Tibial nerve (tissue), 4 donors: ENCODE measurements at regions not wholly inside any gene's neighbourhood (a gene's known extent, or its start where the extent isn't known, plus 50 kb on each side); places are given as distances from the start of the nearest gene placed in this dataset.

Experiments
- EP300 ChIP-seq, 2 donors: sonication (generic); formaldehyde crosslinking; IDR thresholded peaks; one replicate each; pipeline ENCODE4 v1.6.1; 2017; ENCODE audit warnings: antibody characterized with exemption in 2 of 2, mild to moderate bottlenecking in 1 of 2
- POLR2A ChIP-seq, 2 donors: fragments of 450-650 bp; IDR thresholded peaks; one replicate each; pipeline ENCODE4 v1.6.1; 2017; ENCODE audit warnings: antibody characterized with exemption in 2 of 2, mild to moderate bottlenecking in 2 of 2, moderate library complexity in 2 of 2
- TF ChIP-seq, protein P1 (sequence below), 5 experiments: fragments of 200-600 bp in 3 of 5; fragments of 450-650 bp in 2 of 5; sonication (generic) in 3 of 5; IDR thresholded peaks; one replicate each; pipeline ENCODE4 v1.5.1; 2016 to 2019; ENCODE audit warnings: antibody characterized with exemption in 5 of 5, mild to moderate bottlenecking in 3 of 5, moderate library complexity in 2 of 5

DNA sequence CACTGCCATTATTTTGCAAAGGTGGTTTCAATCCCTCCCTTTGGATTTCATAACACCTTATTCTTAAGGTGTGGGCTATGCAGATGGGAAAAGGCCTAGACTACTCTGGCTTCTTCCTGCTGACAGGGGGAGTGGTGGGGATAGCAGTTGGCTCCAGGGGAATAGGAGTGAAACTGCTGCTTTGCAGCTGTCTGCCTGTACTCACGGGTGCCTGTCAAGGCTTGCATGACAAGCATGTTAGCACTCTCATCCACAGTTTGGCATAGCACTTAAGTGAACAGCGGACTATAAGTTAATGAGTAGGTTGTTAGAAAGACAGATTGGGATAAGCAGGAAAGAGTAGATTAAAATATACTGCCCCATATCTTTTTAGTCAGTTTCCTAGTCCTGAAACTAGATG lies 287.5 kb upstream of the DAB1 start:
- TF ChIP-seq EP300 (IDR thresholded peaks at IDR 0.05) (no peak), POLR2A (IDR thresholded peaks at IDR 0.05) (no peak)
- TF ChIP-seq, protein P1, sequence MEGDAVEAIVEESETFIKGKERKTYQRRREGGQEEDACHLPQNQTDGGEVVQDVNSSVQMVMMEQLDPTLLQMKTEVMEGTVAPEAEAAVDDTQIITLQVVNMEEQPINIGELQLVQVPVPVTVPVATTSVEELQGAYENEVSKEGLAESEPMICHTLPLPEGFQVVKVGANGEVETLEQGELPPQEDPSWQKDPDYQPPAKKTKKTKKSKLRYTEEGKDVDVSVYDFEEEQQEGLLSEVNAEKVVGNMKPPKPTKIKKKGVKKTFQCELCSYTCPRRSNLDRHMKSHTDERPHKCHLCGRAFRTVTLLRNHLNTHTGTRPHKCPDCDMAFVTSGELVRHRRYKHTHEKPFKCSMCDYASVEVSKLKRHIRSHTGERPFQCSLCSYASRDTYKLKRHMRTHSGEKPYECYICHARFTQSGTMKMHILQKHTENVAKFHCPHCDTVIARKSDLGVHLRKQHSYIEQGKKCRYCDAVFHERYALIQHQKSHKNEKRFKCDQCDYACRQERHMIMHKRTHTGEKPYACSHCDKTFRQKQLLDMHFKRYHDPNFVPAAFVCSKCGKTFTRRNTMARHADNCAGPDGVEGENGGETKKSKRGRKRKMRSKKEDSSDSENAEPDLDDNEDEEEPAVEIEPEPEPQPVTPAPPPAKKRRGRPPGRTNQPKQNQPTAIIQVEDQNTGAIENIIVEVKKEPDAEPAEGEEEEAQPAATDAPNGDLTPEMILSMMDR (IDR thresholded peaks at IDR 0.05) = no peak
